HG02623 (cell line): ENCODE measurements at regions not wholly inside any gene's neighbourhood (a gene's known extent, or its start where the extent isn't known, plus 50 kb on each side); places are given as distances from the start of the nearest gene placed in this dataset.
A peak's percentile ranks its signal among the peaks of the same experiment; 100 is the strongest.

Source experiments
- ATAC-seq: cut with Tn5 transposase; IDR thresholded peaks from one replicate; pipeline ENCODE4 v1.9.1; 2021; ENCODE audit warnings: moderate library complexity; ENCODE audit not compliant: unreplicated experiment

DNA sequence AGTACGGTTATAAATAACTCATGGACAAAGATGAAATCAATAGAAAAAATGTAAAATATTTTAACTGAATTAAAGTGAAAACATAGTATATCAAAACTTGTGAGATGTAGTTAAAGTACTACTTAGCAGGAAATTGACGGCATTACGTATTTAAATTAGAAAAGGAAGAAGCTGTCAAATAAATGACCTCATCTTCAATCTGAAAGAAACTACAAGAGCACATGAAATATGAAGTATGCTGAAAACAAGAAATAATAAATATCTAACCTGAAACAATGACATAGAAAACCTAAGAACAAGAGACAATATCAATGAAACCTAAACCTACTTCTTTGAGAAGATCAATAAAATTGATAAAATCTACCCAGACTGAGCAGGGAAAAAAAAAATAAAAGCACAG is 122.2 kb upstream of the PDE4B start:
- no peak for ATAC-seq

DNA sequence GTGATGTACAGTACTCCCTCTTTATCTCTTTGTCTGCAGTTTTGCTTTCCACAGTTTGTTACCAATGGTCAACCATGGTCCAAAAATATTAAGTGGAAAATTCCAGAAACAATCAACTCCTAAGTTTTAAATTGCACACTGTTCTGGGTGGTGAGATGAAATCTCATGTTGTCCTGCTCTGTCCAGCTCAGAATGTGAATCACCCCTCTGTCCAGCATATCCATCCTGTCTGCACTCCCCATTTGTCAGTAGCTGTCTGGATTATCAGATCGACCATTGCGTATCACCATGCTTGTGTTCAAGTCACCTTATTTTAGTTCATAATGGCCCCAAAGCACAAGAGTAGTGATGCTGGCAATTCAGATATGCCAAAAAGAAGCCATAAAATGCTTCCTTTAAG is 118.2 kb upstream of the PDE4B start:
- no peak for ATAC-seq

- no peak for ATAC-seq
These were observed 112.9 kb upstream of the PDE4B start for GRCh38 chr1:65679773-65680172.

DNA sequence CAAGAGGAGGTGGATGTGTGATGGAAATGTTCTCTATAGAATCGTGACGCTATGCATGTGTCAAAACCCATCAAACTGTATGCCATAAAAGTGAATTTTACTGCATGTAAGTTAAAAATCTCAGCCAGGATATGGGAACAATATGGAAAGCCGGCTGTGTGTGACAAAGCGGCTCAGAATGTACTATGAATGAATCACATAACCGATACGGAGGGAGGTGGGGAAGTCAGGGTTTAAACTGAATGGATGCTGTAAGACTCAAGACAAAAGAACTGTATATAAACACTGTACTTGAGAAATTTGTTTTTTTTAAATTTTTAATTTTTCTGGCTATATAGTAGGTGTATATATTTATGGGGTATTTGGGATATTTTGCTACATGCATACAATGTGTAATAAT is 111.6 kb upstream of the PDE4B start:
- no peak for ATAC-seq

- ATAC-seq = peak; percentile 86
These were observed 105.1 kb upstream of the PDE4B start for GRCh38 chr1:65687428-65688214.

GRCh38 chr1:65688215-65688566 is 104.5 kb upstream of the PDE4B start:
- ATAC-seq = no peak

- no peak for ATAC-seq
These were observed 103.8 kb upstream of the PDE4B start for GRCh38 chr1:65688848-65689247.

- ATAC-seq = no peak
These were observed 101.4 kb upstream of the PDE4B start for GRCh38 chr1:65691152-65691900.

DNA sequence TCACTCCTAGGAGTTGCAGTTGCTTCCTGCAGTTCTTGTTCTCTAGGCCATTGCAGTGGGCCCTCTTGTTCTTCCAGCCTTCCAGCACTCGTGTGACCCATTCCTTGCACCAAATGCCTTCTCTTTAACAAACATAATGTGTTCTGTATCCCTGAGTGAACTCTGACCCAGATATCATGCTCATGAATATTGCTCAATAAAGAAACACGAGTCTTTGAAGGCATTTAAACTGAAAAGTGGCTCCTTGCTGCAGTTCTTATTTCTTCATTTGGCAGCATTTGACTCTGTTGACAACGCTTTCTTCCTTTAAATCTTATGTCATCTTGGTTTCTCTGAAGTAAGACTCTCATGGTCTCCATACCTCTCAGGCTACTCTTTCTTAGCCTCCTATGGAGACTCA is 100.7 kb upstream of the PDE4B start:
- no peak for ATAC-seq

DNA sequence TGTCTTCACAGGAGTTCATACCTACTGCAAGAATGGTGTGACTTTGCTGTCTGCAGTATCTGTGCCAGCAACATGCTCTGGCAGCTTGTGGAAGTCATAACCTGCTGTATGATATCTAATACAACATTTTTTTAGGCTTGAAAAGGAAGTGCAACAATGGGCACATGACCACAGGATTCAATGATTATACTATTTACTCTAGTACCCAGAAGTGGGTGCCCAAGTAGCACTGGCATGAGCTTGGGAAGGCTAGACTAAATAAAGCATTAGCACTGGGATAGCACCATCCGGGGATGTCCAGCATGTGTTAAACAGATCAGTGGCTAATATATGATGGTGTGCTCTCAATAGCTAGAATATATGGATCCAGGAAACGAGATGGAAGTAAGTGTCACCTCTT is 98.6 kb upstream of the PDE4B start:
- no peak for ATAC-seq

DNA sequence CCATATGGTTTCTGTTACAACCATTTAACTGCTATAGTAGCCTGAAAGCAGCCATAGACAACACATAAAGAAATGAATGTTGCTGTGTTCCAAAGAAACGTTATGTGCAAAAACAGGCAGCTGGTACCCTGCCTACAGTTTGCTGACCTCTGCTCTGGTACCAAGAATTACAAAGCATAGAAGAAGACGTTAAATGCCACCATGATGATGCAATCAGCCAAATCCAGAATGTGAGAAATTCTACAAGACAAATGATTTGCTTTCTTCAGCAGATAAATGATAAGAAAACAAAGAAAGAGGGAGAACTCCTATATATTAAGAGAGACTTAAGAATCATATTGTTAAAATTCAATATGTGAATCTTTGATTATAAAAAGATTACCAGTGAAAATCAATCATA is 97.8 kb upstream of the PDE4B start:
- ATAC-seq = no peak

DNA sequence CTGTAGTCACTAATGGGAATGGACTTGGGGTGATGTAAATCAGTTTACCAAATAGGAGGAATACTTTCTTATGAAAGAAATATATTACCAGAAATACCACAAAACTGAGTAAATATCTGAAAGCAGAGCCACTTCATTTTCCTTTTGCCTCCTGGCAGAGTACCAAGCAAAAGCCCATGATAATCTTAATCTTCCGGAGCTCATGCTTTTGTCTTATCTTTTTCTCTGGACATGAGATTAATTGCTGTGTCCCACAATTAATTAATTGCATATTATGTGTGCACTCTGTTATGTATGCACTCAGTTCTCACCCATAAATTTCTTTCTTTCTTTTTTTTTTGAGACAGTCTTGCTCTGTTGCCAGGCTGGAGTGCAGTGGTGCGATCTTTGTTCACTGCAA is 94.1 kb upstream of the PDE4B start:
- no peak for ATAC-seq

- ATAC-seq = peak; percentile 60
These were observed 88.8 kb upstream of the PDE4B start for GRCh38 chr1:65703853-65704252.

GRCh38 chr1:65704318-65704717 is 88.4 kb upstream of the PDE4B start:
- peak; percentile 19 for ATAC-seq

DNA sequence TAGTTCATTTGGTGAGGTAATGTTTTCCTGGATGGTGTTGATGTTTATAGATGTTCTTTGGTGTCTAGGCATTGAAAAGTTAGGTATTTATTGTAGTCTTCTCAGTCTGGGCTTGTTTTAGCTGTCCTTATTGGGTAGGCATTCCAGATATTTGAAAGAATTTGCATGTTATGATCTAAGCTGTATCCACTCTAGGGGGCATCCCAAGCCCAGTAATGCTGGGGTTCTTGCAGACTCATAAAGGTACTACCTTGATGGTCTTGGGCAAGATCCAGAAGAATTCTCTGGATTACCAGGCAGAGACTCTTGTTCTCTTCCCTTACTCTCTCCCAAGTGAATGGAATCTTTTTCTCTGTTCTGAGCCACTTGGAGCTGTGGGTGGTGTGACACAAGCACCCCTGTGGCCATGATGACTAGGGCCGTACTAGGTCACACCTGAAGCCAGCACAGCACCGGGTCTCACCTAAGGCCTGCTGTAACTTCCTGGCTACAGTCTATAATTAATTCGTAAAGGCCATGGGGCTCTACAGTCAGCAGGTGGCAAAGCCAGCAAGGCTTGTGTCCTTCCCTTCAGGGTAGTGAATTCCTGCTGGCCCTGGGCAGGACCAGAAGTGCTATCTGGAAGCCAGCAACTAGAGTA is 74.8 kb upstream of the PDE4B start:
- no peak for ATAC-seq

- ATAC-seq = no peak
These were observed 73.3 kb upstream of the PDE4B start for GRCh38 chr1:65719391-65719790.

- no peak for ATAC-seq
These were observed 70.2 kb upstream of the PDE4B start for GRCh38 chr1:65722461-65722860.

- ATAC-seq = no peak
These were observed 68.5 kb upstream of the PDE4B start for GRCh38 chr1:65724151-65724550.

- no peak for ATAC-seq
These were observed 67.6 kb upstream of the PDE4B start for GRCh38 chr1:65725064-65725463.

GRCh38 chr1:65728504-65728903 is 64.2 kb upstream of the PDE4B start:
- no peak for ATAC-seq

DNA sequence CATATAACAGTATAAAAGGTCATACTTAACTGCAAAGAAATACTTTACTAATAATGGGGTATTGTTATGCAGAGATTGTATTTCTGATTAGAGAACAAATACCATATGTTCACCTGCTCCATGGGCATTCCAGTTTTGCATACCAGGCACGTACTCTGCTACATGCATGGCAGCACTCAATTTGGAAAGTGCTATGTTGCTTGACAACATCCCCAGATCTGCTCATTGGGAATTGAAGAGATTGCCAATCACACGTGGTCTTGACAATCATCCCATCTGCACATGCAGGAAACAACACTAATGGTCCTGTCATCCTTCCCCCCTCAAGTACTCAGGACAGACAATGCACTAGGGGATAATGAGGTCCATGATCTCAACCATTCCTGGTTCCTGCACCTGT is 63.4 kb upstream of the PDE4B start:
- ATAC-seq = no peak

GRCh38 chr1:65734979-65735378 is 57.7 kb upstream of the PDE4B start:
- ATAC-seq = no peak
